GM21423 (cell line): ENCODE measurements at regions not wholly inside any gene's neighbourhood (a gene's known extent, or its start where the extent isn't known, plus 50 kb on each side); places are given as distances from the start of the nearest gene placed in this dataset.
"Not testable (repeated sequence)": the region's sequence is repeated elsewhere in the genome, so short reads cannot be mapped to it uniquely, and the experiment has no call there.

Experiments
- ATAC-seq: cut with Tn5 transposase; IDR thresholded peaks from one replicate; pipeline ENCODE4 v1.9.1; 2021; ENCODE audit warnings: mild to moderate bottlenecking, moderate library complexity; ENCODE audit not compliant: unreplicated experiment

GRCh38 chr4:112086036-112086434 lies 59.2 kb upstream of the FAM241A start:
- no peak for ATAC-seq

DNA sequence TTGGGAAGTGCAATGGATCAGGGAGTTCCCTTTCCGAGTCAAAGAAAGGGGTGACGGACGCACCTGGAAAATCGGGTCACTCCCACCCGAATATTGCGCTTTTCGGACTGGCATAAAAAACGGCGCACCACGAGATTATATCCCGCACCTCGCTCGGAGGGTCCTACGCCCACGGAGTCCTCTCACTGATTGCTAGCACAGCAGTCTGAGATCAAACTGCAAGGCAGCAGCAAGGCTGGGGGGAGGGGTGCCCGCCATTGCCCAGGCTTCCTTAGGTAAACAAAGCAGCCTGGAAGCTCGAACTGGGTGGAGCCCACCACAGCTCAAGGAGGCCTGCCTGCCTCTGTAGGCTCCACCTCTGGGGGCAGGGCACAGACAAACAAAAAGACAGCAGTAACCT lies 58.6 kb upstream of the FAM241A start:
- ATAC-seq, result not testable (repeated sequence)

DNA sequence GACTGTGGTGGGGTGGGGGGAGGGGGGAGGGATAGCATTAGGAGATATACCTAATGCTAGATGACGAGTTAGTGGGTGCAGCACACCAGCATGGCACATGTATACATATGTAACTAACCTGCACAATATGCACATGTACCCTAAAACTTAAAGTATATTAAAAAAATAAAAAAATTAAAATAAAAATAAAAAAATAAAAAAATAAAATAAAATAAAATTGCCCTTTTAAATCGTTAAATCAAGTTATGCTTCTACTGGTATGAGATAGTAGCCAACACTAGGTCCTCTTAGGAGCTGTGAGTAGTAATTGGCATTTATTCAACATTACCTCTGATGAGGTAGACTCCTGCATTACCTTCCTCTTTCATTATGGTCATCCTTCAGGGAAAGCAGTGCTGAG lies 52.9 kb upstream of the FAM241A start:
- ATAC-seq, result not testable (repeated sequence)

GRCh38 chr4:112093636-112094202 lies 51.5 kb upstream of the FAM241A start:
- ATAC-seq, result peak; percentile 51

DNA sequence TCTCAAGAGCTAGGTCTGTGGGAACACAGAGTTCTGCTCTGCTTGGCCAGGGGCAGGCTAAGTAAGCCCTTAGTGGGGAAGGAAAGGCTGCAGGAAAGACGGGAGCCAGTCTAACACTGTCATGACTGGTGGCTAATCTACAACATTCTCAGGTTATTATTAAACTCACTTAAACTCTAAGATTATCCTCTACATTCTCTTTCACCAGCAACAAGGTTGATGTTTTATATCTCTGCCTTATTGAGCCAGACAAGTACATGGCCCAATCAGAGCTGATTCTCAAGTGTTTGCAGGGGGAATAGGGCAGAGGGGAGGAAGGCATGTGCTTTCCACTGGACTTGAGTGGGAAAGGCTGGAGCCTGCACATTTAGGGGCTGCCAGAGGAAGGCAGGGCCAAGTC lies 50.9 kb upstream of the FAM241A start:
- ATAC-seq, result peak; percentile 11
